COLO829 (cell line): ENCODE measurements at regions not wholly inside any gene's neighbourhood (a gene's known extent, or its start where the extent isn't known, plus 50 kb on each side); places are given as distances from the start of the nearest gene placed in this dataset.
A peak's percentile ranks its signal among the peaks of the same experiment; 100 is the strongest.

Experiments
- DNase-seq: peaks from one replicate; pipeline ENCODE4 v3.0.0; 2012; ENCODE audit warnings: low spot score

- no peak for DNase-seq
Observed at GRCh38 chr1:235925016-235925415, 58.3 kb upstream of the LYST start.

- DNase-seq, result no peak
Observed at GRCh38 chr1:235923466-235924021, 56.8 kb upstream of the LYST start.

- DNase-seq, result no peak
Observed at GRCh38 chr1:235920596-235921375, 54.1 kb upstream of the LYST start.

- DNase-seq, result no peak
Observed at GRCh38 chr1:235919833-235920441, 53.2 kb upstream of the LYST start.

- peak; percentile 84 for DNase-seq
Observed at GRCh38 chr1:235919127-235919832, 52.6 kb upstream of the LYST start.

GRCh38 chr1:235918465-235918864 is 51.8 kb upstream of the LYST start:
- no peak for DNase-seq

- DNase-seq, result no peak
Observed at GRCh38 chr1:235918032-235918431, 51.3 kb upstream of the LYST start.

- peak; percentile 99 for DNase-seq
Observed at GRCh38 chr1:235917267-235917811, 50.6 kb upstream of the LYST start.
